GM06990 (cell line): ENCODE measurements at regions not wholly inside any gene's neighbourhood (a gene's known extent, or its start where the extent isn't known, plus 50 kb on each side); places are given as distances from the start of the nearest gene placed in this dataset.

Source experiments
- DNase-seq: peaks from one replicate; pipeline ENCODE4 v3.0.0-alpha.2; 2011; ENCODE audit not compliant: insufficient read length; ENCODE audit errors: extremely low read depth
- H3K27me3 ChIP-seq: replicated peaks from 2 replicates; pipeline ENCODE4 v1.6.0; 2011; ENCODE audit warnings: low read length; ENCODE audit not compliant: control insufficient read depth, insufficient read depth
- H3K36me3 ChIP-seq: 2 replicates; pipeline ENCODE4 v1.5.1; 2011; ENCODE audit warnings: low read length; ENCODE audit not compliant: control insufficient read depth, insufficient read depth
- H3K4me3 ChIP-seq: replicated peaks from 2 replicates; pipeline ENCODE4 v1.5.1; 2011; ENCODE audit warnings: low read depth, mild to moderate bottlenecking, control low read depth, low read length
- CTCF ChIP-seq: IDR thresholded peaks from 2 replicates; pipeline ENCODE4 v1.5.1; 2011; ENCODE audit warnings: low read length, control low read depth, mild to moderate bottlenecking, inconsistent platforms; ENCODE audit not compliant: insufficient read depth, poor library complexity, severe bottlenecking

DNA sequence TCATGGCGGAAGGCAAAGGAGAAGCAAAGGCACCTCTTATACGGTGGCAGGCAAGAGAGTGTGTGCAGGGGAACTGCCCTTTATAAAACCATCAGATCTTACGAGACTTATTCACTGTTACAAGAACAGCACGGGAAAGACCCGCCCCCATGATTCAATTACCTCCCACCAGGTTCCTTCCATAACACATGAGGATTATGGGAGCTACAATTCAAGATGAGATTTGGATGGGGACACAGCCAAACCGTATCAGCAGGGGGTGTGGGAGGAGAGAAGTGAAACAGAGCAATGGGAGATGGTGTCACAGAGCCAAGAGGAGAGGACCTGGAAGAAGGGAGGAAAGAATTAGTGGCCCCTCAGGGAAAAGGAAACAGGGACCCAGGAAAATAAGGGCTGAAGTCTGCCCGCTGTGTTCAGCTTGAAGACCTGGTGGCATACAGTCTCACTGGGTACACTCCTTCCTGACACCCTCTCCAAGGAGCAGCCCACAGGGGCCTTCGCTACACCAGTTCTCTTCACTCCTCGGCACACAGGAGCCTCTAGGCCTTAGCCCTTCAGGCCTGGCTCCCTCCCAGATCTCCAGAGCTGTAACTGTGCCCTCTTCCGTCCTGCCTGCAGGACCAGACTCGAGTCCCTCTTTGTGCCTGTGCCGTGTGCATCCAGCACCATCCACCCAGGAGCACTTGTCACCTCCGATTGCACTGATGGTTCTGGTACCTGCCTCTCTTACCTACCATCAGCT is 262.1 kb downstream of the EIPR1 start:
- no peak for TF ChIP-seq CTCF
- Histone ChIP-seq H3K4me3 (no peak overlapping the region), H3K27me3 (no peaks in the 10 kb centered on the region), H3K36me3 (no peaks in the 10 kb centered on the region)
- DNase-seq = no peak

DNA sequence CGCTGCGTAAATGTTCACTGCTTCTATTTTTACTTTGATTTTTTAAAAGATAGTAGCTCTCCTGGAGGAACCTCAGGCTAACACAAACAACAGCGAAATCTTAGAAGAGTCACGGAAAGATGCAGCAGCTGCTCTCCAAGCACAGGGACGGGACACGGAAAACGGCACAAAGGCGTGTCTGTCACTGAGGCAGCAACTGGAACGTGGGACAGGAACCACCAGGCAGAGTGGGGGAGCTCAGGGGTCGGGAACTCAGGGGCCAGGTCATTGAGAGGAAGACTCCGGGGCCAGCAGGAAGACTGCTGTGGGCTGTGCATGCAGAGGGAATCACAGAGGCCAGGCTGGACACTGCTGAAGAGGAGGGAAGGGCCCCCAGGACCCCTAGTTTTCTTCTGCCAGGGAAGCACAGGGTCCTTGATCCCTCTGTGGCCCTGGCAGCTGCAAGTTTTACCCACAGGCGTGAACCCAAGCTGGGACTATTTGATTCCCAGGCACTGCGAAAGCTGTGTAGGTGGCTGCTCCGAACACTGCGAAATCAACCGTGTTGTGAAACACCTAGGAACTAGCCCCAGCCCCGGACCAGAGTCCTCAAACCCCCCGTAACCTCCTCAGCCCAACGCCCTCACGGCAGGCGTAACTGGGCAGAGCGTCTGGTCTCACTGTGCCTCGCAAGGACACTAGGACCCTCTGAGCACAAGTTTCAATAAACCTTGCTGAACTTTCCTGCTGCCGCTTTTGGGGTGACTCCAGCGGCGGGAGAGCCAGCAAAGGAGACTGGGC is 263.0 kb downstream of the EIPR1 start:
- no peak overlapping the region for H3K4me3 ChIP-seq
- H3K36me3 ChIP-seq = no peaks in the 10 kb centered on the region
- no peak for TF ChIP-seq CTCF
- DNase-seq = no peak
- no peaks in the 10 kb centered on the region for H3K27me3 ChIP-seq

DNA sequence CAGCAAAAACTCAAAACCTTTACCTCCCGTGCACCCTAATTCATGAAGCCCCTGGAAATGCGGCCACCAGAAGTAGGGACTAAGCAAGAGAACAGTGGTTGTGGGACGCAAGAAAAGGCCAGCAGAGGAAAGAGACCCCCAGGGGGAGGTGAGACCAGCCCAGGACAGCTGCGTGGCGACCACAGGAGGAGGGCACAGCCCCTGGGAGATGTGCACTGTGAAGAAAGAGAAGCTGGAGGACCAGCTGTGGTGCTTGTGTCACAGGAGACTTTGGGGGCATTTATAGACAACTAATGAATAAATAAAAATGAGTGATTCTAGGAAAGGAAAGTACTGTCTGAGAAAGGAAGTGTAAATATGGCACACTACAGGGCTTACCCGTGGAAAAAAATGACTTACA is 263.8 kb downstream of the EIPR1 start:
- Histone ChIP-seq H3K36me3 (no peaks in the 10 kb centered on the region), H3K4me3 (no peak overlapping the region), H3K27me3 (no peaks in the 10 kb centered on the region)
- no peak for TF ChIP-seq CTCF
- no peak for DNase-seq

DNA sequence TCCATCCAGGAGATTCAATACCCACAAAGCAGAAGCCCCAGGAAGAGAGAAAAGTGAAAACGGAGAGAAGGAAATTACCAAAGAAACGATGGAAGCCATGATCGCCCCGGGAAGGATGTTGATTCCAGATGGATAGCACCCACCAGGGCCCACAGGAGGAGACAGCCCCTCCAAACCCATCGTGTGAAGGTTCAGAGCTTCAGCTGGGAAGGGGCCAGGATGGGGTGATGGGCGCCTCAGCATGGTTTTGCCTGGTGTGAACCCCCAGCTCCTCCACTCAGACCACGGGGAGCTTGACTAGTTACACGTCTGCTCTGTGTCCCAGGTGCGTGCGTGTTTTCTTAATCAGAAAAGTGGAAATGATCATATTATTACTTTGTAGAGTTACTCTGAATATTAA is 264.5 kb downstream of the EIPR1 start:
- Histone ChIP-seq H3K4me3 (no peak overlapping the region), H3K27me3 (no peaks in the 10 kb centered on the region), H3K36me3 (no peaks in the 10 kb centered on the region)
- DNase-seq = no peak
- no peak for TF ChIP-seq CTCF

- Histone ChIP-seq H3K36me3 (no peaks in the 10 kb centered on the region), H3K4me3 (no peak overlapping the region), H3K27me3 (no peaks in the 10 kb centered on the region)
- DNase-seq = no peak
- no peak for TF ChIP-seq CTCF
Observed at GRCh38 chr2:3112553-3112952, 265.1 kb downstream of the EIPR1 start.

- no peaks in the 10 kb centered on the region for H3K36me3 ChIP-seq
- H3K27me3 ChIP-seq = no peaks in the 10 kb centered on the region
- no peak overlapping the region for H3K4me3 ChIP-seq
- no peak for TF ChIP-seq CTCF
- DNase-seq = no peak
Observed at GRCh38 chr2:3112131-3112530, 265.5 kb downstream of the EIPR1 start.
